GM18870 (cell line): ENCODE measurements at regions not wholly inside any gene's neighbourhood (a gene's known extent, or its start where the extent isn't known, plus 50 kb on each side); places are given as distances from the start of the nearest gene placed in this dataset.
"Not testable (repeated sequence)": the region's sequence is repeated elsewhere in the genome, so short reads cannot be mapped to it uniquely, and the experiment has no call there.

ENCODE experiments used
- ATAC-seq: cut with Tn5 transposase; IDR thresholded peaks from one replicate; pipeline ENCODE4 v1.9.1; 2021; ENCODE audit warnings: moderate library complexity; ENCODE audit not compliant: unreplicated experiment

DNA sequence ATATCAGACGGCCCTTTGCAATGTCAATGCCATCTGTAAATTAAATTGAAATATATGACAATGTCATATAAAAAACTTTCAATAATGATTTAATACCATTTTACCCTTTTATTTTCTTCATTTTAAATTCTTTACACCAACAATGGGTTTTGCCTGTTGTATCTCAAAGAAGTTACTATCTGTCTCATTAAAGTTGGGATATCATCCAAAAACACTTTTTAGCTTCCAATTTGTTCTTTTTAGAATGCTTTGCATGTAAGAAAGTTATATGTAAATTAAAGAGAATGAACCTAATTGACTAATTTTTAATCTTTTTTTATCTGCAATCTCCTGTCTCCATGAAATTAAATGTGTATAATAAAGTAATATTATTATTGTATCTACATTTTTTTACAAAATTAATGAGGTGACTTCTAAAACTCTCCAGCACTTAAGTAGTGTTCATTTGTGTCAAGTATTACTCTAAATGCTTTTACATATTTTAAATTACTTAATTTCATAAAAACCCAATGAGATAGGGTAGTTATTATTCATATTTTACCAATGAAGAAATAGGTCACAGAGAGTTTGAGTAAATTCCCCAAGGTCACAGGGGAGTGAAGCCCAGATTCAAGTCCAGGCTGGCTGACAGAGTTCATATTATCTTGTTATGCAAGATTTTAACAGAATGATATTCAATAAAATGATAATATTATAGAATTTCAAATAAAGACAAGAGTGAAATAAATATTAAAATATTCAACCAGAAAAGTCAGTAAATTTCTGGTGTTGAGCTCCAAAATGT is 673.0 kb upstream of the FLRT2 start:
- no peak for ATAC-seq

DNA sequence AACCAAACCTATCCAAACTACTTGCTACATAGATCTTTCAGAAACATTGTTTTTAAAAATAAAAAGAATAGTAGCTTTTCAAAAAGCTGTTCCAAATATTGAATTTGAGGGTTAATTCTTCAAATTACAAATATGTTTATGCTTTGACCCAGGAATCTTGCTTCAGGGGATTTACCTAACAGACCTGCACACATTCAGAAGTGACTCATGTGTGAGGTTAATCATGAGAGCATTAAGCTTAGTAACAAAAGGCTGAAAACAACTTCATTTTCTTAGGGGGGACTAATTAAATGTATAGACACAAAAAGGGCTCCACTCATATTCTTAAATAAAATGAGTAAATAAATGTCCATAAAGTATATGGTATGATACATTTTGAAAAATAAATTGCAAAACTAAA is 672.4 kb upstream of the FLRT2 start:
- no peak for ATAC-seq

DNA sequence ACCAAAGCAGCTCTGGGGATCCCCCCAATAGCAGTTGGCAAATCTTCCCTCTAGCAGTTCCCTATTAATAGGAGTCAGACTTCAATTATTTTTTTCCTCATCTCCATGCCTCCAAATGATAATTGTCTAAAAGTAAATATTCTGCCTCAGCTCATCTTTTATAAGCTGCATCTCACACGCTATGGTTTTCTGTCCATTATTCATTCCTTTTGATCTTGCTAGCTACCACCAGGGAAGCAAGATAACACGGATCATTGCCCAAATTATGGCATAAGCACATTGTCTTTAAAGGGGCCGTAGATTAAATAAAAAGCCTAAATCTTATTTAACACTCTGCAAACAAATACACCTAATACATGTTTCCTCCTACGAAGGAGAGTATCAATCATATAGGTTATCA is 670.8 kb upstream of the FLRT2 start:
- no peak for ATAC-seq

DNA sequence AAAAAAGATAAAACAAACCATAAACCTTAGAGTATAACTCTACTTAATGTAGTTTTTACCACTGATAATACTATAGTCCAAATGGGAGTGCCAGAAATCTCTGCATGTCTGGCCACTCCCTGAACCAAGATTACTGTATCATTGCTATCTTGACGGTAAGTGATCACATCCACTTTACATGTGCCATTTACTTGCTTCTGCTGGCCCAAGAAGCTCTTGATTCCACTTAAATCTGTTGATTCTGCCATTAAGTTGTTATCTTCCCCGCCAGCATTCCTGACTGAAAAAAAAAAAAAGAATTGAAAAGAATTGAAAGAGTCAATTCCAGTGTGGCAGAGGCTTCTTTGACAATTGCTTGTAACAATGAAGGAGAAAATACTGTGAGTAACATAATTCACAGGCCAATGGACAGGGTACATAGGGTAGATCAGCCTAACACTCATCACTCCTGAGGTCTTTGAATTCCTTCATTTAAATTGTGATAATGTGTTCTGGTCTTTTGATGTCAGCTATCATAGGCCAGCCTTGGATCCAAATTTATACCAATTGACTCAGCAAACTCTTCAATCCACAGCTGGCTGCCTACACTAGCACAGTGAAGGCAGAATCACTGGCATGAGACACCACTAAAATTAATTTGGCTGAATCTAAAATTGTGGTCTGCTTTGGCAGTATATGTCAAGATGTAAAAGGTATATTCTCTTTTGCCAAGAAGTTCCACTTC is 665.2 kb upstream of the FLRT2 start:
- ATAC-seq = no peak

DNA sequence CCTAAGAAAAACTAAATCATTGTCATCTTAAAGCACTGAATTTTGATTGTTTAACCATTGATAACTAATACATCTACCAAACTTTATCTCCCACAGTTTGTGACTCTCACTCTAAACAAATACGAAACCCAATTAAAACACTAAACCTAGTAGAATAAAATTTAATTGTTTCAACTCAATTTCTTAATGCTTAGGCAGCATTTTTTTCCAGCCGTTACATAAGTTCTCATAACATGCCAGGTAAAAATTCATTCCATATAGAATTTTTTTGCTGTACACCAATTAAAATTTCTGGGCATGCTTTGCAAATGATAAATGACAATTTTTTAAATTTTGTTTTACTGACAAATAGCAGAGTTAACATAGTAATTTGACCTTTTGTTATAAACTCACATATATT is 658.2 kb upstream of the FLRT2 start:
- no peak for ATAC-seq

DNA sequence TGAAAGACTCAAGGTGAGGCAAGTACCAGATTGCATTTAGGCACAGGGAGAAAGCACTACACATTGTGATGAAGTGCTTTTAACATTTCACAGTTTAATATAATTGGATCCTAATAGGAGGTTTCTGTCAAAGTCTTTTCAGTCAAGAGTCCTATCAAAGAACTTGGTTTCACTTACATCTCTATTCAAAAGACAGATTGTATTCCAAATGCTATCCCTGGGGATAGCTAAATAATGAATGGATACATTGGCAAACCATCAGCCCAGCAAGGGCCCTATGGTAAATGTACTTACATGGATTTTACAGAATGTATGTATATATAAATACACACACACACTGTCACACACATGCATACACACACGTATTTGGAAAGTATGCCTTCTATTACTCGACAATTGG is 655.5 kb upstream of the FLRT2 start:
- no peak for ATAC-seq

DNA sequence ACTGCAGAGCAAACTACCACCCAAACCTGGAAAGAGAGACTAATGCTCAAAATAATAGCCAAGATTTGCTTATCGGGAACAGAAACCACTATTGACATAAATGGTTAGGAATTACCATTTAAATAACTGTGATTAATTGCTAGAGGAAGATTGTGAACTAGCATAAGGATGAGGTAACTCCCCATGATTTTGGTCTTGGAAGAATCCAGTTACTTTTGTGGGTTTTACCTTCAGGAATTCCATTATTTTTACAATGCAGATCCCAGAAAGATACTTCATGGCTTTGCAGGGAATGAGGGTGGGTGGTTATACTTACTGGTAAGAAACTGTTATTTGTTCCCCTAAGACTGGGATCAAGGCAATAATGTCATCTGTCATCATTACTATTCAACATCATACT is 652.9 kb upstream of the FLRT2 start:
- no peak for ATAC-seq

DNA sequence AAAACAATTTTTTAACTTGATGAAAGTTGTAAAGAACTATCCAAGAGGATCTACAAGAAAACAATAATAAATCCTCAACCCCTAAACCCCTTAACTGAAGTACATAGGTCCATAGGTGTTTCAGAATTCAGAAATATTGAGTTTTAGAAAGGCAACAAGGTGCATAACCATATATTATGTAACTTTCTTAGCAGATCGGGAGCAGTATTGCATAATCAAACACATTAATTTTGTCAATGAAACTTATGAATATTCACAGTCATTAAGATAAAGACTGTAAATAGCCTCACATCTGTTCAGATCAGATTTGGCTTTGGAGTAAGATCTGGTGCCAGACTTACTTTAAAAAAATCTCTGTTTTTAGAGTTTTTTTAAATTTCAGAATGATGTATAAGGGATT is 647.1 kb upstream of the FLRT2 start:
- no peak for ATAC-seq

DNA sequence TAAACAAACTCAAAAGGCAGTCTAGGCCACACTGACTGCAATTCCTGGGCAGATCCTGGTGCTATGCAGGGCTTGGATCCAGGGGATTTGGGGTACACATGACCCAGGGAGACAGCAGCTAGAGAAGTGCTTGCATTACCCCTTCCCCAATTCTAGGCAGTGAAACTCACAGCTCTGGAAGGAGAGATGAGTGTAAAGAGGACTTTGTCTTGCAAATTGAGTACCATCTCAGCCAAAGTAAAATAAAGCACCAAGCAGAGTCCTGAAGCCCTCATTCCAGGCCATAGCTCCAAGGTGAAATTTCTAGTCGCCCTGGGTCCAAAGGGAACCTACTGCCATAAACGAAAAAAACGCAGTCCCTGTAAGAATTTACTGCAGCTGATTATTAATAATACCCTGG is 644.9 kb upstream of the FLRT2 start:
- ATAC-seq = no peak

DNA sequence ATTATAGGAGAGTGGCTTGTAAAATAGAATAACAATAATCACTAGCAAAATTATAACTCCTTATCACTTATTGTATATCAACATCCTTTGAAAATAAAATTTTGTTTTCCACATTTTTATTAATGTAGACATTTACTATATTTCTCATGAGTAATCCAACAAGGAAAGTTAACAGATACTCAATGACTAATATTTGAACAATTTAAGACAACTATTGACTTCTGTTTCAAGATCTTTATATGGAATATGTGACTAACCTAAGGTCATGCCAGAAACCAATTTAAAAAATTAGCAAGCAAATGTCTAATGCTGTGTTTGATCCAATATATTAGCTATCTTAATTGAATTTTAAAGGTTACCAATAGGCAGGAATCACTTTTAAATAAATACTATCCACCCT is 638.5 kb upstream of the FLRT2 start:
- no peak for ATAC-seq

DNA sequence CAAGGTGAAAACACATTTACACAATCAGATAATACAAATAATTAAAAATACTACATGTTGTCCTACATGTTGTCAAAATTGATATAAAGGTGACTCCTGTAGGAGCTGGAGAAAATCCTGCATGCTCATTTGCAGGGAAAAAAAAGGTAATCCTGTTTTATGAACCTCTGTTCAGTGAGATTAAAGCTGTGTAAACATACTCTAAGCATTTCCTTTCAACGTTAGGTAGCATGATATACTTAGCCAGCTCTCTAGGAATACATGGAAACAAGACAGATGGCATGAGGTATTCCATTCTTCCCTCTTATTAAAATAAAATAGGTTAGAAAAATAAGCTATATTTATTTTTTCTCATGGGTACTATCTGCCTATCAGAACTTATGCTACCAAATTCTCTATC is 635.7 kb upstream of the FLRT2 start:
- ATAC-seq = no peak

DNA sequence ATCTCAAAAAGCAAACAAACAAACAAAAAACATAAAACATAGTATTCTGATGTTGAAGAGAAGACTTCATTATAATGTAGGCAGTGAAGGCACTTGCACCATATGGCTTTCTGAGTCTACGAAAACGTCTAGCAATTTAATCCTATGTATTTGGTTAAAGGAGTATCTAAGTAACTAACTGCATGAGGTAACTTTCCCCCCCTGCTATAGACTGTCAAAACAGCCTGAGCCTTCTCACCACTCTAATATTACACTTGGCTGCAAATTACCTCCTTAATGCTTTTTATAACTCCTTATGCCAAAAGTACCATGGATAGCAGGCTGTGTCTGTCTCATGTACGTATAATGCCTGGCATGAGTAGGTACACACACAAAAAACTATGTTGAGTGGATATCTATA is 607.6 kb upstream of the FLRT2 start:
- ATAC-seq = no peak

DNA sequence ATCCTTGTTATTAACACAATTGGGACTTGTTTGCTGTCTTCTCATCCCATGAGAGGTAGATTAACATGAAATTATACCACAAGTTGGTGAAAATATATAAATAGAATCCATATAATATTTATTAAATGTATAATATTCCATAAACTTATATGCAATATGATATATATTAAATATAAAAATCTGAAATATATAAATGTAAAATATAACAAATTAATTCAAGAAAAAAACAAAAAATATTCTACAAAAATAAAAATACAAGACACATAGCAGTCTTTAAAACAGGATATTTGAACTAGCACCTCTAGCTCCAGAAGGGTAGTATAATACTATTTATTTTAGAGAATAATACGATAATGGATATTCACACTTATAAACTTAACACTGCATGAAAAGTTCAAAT is 603.3 kb upstream of the FLRT2 start:
- ATAC-seq = no peak

DNA sequence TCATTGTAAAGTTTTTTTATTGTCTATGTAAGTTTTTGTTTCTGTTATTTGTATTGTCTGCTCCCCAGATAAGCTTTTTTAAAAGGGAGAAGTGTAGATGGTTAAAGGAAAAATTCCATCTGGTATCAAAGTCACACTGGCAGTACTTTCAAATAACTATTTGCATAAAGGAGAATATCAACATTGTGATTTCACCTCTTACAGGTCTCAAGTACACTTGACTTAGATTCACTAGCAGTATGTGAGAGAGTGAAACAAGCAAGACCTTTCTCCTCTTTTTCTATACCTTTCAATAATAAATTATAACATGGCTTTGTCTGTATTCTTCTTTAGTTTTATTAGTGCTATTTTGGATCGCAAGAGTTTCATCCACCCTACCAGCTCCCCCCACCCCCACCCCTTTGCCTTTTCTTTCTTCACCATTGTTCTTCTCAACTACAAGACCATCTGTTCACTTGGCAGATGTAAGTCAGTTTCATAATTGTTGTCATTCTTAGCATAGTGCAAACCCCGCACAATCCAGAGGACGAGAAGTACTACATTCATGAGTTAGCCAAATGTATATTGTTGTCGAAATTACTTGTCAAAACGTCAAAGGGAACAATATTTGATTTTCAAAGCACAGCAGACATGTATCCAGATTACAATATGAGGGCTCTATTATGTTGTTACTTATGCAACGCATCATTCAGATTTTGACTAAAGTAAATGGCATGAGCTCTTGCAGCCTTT is 602.7 kb upstream of the FLRT2 start:
- ATAC-seq = no peak

DNA sequence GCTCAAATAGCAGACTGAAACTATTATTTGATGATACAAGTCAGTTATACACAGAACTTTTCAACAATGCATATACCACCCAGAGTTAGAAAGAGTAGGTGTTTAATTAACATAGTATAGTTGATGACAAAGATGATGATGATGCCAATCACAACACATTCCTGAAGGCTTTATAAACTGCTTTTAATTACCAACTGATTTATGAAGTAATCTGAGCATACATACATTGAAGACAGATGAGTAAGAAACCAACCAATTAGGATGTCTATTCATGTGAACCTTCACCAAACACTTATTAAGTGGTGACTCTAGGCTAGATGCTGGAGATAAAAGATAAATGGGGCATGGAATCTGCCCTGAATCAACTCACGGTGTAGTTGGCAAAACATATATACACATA is 600.9 kb upstream of the FLRT2 start:
- no peak for ATAC-seq

DNA sequence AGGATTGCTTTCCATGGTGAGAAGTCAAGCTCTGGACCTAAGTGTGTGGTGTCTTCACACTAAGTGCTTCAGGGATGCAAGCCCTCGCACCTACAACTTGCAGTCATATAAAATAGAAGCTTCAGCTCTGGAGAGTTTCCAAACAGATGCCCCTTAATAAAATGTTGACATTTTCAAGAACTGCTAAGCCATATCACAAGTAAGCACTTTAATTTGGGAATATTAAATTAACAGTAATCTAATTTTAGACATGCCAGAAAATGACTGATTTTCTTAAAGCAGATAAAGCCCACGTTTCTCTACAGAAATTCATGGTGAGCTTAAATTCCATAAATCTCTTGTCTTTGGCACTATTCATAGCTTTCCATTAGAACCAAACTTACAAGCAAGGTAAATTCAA is 600.1 kb upstream of the FLRT2 start:
- no peak for ATAC-seq

DNA sequence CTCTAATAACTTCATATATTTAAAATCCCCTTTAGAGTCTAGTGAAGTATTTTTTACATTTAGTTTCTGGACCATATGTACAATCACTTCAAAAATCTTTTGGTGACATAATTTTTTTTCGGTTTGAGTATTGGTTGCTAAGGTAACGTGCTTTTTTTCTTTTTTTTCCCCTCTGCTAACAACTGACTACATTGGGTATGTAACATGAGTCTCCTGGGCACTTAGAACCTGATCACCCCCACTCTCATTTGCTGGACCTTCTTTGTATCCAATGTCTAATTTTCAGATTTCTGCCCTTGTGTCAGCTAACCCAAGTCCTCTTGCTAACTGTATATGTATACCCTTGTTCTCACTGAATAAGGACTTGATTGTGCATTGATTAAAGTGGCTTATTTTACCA is 592.9 kb upstream of the FLRT2 start:
- ATAC-seq = no peak

DNA sequence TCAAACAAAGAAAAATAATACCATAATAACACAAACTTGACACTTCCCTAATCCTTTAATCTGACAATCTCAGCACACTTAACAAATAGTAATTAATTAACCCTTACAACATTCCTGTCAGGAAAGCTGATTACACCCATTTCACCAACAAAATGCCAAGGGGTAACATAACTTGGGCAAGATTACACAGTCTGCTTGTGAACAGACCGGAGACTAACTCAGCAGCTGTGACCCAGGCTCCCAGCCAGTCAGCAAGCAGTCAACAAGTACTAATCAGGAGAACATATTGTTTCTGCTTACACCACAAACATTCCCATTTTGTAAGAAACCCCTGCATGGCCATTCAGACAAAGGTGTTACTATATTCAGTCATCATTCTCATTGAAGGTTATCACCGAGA is 592.5 kb upstream of the FLRT2 start:
- no peak for ATAC-seq

DNA sequence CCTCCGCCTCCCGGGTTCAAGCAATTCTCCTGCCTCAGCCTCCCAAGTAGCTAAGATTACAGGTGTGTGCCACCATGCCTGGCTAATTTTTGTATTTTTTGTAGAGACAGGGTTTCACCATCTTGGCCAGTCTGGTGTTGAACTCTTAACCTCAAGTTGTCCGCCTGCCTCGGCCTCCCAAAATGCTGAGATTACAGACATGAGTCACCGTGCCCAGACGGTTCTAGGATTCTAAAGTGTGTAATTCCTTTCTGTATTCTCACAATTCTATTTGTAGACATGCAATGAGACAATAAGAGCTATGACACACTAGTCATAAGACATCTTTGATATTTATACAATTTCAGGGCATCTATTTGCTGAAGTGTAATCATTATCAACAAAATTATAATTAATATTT is 585.0 kb upstream of the FLRT2 start:
- not testable (repeated sequence) for ATAC-seq

DNA sequence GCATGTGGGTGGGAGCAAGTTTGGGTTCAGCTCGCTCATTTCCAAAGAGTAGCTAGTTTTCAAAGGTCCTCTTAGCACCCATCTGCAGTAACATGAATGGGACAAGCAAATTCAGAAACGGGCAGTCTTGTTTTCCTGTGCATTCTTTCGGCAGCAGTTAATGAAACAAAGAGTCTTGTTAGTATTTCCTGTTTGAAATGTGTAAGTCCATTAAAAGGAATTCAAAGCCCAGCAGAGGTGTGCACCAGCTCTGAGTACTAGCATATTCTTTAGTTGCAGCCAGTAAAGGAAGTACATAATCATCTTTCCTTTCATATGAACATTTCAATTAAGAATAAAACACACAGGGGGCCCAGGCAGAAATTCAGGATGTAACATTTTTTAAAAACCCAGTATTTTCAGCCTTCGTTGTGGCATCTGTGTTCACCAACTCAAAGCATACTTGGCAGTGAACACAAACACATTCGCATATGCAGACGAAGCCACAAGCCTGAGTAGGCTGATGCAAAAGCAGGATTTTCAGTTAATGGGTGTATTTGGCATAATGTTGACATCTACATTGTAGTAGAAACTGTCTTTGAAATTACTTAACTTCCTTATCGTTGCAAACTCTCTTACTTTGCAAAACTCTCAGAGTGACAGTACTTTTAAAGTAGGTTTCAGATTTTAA is 570.0 kb upstream of the FLRT2 start:
- ATAC-seq = no peak

DNA sequence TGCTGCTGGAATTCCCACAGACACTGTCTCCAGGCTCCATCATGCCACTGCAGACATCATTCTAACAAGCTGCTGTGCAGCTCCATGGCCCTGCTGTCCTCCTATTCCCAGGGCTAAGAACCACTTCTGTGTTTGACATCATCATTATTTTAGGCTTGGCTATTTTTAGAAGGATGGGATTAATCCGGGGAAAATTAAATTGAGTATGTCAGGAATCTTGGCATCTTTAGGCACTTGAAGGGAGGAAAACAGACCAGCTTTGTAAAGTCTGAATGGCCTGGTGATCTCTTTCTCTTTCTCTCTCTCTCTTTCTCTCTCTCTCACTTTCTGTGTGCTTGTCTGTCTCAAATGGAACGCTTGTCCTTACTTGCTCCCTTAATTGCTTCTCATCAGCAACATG is 568.3 kb upstream of the FLRT2 start:
- no peak for ATAC-seq

DNA sequence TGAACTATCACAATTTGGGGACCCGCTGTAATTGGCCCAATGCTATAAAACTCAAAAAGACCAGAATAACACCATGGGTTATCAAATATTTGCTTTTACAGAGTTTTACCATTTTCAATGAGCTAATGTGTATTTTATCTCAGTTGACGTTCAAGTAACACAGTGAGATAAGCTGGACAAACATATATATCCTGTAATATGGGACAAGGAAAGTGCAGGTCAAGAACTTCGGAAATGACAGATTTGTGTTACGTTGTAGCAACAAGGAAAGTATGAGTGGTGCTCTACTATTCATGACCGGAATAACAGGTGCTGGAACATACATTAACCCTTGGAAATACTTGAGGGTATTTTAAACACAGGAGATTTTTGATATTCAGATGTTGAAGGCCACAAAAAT is 566.4 kb upstream of the FLRT2 start:
- no peak for ATAC-seq
